ENCODE measurements at regions not wholly inside any gene's neighbourhood (a gene's known extent, or its start where the extent isn't known, plus 50 kb on each side); places are given as distances from the start of the nearest gene placed in this dataset.

DNA sequence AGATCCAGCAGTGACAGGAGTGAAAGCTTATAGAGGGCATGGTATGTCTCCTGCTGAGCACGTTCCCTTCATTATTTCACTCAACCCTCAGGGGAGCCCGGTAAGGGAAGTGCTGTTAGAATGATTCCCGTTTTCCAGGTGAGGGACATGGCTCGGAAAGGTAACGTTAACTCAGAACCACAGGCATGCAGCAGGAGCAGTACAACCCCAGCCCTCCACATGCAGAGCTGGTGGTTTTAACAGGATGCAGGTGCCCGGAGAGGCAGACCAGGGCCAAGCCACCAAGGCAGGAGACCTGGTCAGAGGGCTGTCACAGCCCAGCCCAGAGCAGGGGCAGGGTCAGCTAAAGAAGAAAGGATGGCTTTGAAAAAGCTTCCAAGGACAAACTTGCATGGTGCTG lies 268.5 kb downstream of the SH3BP4 start:
- TF ChIP-seq, protein P1, sequence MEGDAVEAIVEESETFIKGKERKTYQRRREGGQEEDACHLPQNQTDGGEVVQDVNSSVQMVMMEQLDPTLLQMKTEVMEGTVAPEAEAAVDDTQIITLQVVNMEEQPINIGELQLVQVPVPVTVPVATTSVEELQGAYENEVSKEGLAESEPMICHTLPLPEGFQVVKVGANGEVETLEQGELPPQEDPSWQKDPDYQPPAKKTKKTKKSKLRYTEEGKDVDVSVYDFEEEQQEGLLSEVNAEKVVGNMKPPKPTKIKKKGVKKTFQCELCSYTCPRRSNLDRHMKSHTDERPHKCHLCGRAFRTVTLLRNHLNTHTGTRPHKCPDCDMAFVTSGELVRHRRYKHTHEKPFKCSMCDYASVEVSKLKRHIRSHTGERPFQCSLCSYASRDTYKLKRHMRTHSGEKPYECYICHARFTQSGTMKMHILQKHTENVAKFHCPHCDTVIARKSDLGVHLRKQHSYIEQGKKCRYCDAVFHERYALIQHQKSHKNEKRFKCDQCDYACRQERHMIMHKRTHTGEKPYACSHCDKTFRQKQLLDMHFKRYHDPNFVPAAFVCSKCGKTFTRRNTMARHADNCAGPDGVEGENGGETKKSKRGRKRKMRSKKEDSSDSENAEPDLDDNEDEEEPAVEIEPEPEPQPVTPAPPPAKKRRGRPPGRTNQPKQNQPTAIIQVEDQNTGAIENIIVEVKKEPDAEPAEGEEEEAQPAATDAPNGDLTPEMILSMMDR (IDR thresholded peaks at IDR 0.05), result no peak
- TF ChIP-seq EP300 (IDR thresholded peaks at IDR 0.05), result no peak

Data from sigmoid colon (tissue), 4 donors.